ENCODE measurements at regions not wholly inside any gene's neighbourhood (a gene's known extent, or its start where the extent isn't known, plus 50 kb on each side); places are given as distances from the start of the nearest gene placed in this dataset.
A peak's percentile ranks its signal among the peaks of the same experiment; 100 is the strongest.

GRCh38 chr15:47974724-47975123, 146.1 kb upstream of the SLC24A5 start:
- Mint-ChIP-seq H3K36me3 (ENCODE audit: low read depth) (no peaks in the 10 kb centered on the region), H3K4me1 (ENCODE audit: low read depth) (no peaks in the 10 kb centered on the region), H3K27ac (no peak overlapping the region), H3K4me3 (no peak overlapping the region), H3K9me3 (no peaks in the 10 kb centered on the region), H3K27me3 (ENCODE audit: low read depth) (peaks cover 26% of the 10 kb centered on the region)
- no peak for DNase-seq (ENCODE audit: low spot score)

DNA sequence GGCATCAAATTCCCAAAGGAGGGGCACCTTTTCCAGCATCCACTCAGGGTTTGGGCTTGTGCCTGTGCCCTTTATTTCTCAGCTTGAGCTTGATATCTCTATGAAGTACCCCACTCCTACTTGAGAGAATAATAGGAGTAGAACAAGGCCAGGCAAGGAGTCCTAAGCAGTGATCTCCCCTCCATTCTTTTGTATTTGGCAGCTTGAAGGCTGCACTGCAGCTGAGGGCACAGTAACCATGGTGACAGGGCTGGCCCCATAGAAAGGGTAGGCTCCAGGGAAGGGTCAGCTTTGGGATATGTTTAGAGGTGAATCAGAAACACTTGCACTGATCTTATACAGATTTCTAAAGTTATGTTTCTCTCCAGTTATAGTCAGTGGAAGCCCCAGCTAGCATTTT, 145.4 kb upstream of the SLC24A5 start:
- no peak overlapping the region for H3K4me3 Mint-ChIP-seq
- no peaks in the 10 kb centered on the region for H3K36me3 Mint-ChIP-seq (ENCODE audit: low read depth)
- DNase-seq (ENCODE audit: low spot score) = no peak
- no peaks in the 10 kb centered on the region for H3K4me1 Mint-ChIP-seq (ENCODE audit: low read depth)
- H3K27me3 Mint-ChIP-seq (ENCODE audit: low read depth) = peaks cover 30% of the 10 kb centered on the region
- no peaks in the 10 kb centered on the region for H3K9me3 Mint-ChIP-seq
- no peak overlapping the region for H3K27ac Mint-ChIP-seq

DNA sequence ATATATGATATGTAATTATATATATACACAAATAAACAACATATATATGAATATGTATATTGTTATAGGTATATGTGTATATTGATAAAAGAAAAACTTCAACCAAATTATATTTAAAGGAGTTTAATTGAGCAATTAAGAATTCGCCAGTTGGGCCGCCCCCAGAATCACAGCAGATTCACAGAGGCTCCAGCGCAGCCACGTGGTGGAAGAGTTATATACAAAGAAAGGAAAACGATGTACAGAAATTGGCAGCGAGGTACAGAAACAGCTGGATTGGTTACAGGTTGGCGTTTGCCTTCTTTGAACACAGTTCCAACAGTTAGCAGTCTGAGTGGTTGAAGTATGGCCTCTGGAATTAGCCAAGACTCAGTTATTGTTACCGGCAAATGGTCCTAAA, 137.3 kb upstream of the SLC24A5 start:
- peaks cover 11% of the 10 kb centered on the region for H3K27me3 Mint-ChIP-seq (ENCODE audit: low read depth)
- no peaks in the 10 kb centered on the region for H3K36me3 Mint-ChIP-seq (ENCODE audit: low read depth)
- H3K4me1 Mint-ChIP-seq (ENCODE audit: low read depth) = peaks cover 1% of the 10 kb centered on the region
- no peak overlapping the region for H3K27ac Mint-ChIP-seq
- no peak for DNase-seq (ENCODE audit: low spot score)
- no peaks in the 10 kb centered on the region for H3K9me3 Mint-ChIP-seq
- no peak overlapping the region for H3K4me3 Mint-ChIP-seq

- Mint-ChIP-seq H3K4me3 (no peak overlapping the region), H3K4me1 (ENCODE audit: low read depth) (peaks cover 1% of the 10 kb centered on the region), H3K36me3 (ENCODE audit: low read depth) (no peaks in the 10 kb centered on the region), H3K27me3 (ENCODE audit: low read depth) (peaks cover 2% of the 10 kb centered on the region), H3K27ac (no peak overlapping the region), H3K9me3 (no peaks in the 10 kb centered on the region)
- DNase-seq (ENCODE audit: low spot score) = no peak
Measured at GRCh38 chr15:47985568-47985967, 135.2 kb upstream of the SLC24A5 start.

GRCh38 chr15:47987461-47987860, 133.3 kb upstream of the SLC24A5 start:
- no peak overlapping the region for H3K4me3 Mint-ChIP-seq
- H3K9me3 Mint-ChIP-seq = no peaks in the 10 kb centered on the region
- H3K27me3 Mint-ChIP-seq (ENCODE audit: low read depth) = peaks cover 2% of the 10 kb centered on the region
- peaks cover 1% of the 10 kb centered on the region for H3K4me1 Mint-ChIP-seq (ENCODE audit: low read depth)
- H3K36me3 Mint-ChIP-seq (ENCODE audit: low read depth) = no peaks in the 10 kb centered on the region
- no peak overlapping the region for H3K27ac Mint-ChIP-seq
- no peak for DNase-seq (ENCODE audit: low spot score)

DNA sequence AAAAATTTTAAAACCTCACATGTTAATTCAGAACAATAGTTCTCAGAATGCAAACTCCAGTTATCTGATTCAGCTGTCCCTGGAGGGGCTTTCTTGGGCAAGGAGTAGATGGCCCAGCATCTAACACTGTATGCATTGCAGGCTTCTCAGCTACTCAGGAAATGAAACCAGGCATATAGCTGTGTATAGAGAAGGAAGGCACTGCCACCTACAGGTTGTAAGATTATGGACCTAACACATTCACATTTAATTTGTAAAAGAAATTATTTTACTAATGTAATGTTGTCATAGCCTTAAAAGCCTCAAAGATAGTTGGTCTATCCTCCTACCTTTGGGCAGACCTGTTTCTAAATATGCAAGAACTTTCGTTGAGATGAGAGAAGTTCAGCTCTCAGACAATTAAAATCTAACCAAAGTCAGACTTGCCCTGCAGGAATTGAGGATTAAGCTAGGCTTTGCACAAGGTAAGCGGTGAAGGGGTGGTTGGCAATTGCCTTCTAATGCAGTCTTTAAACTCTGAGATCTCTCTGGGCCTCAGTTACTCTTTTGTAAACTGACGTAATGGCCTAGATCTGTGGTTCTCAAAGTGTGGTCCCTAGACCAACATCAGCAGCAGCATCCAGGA, 132.8 kb upstream of the SLC24A5 start:
- Mint-ChIP-seq H3K27ac (no peak overlapping the region), H3K27me3 (ENCODE audit: low read depth) (peaks cover 2% of the 10 kb centered on the region), H3K36me3 (ENCODE audit: low read depth) (no peaks in the 10 kb centered on the region), H3K4me1 (ENCODE audit: low read depth) (peaks cover 1% of the 10 kb centered on the region), H3K4me3 (no peak overlapping the region), H3K9me3 (no peaks in the 10 kb centered on the region)
- DNase-seq (ENCODE audit: low spot score) = peak; percentile 14

- Mint-ChIP-seq H3K27ac (no peak overlapping the region), H3K36me3 (ENCODE audit: low read depth) (no peaks in the 10 kb centered on the region), H3K9me3 (no peaks in the 10 kb centered on the region), H3K4me3 (no peak overlapping the region), H3K4me1 (ENCODE audit: low read depth) (peaks cover 1% of the 10 kb centered on the region), H3K27me3 (ENCODE audit: low read depth) (peaks cover 2% of the 10 kb centered on the region)
- DNase-seq (ENCODE audit: low spot score) = no peak
Measured at GRCh38 chr15:47988564-47988963, 132.2 kb upstream of the SLC24A5 start.

- DNase-seq (ENCODE audit: low spot score) = no peak
- Mint-ChIP-seq H3K9me3 (no peaks in the 10 kb centered on the region), H3K36me3 (ENCODE audit: low read depth) (no peaks in the 10 kb centered on the region), H3K27me3 (ENCODE audit: low read depth) (peaks cover 2% of the 10 kb centered on the region), H3K4me3 (no peak overlapping the region), H3K4me1 (ENCODE audit: low read depth) (peaks cover under 1% of the 10 kb centered on the region), H3K27ac (no peak overlapping the region)
Measured at GRCh38 chr15:47990821-47991220, 130.0 kb upstream of the SLC24A5 start.

DNA sequence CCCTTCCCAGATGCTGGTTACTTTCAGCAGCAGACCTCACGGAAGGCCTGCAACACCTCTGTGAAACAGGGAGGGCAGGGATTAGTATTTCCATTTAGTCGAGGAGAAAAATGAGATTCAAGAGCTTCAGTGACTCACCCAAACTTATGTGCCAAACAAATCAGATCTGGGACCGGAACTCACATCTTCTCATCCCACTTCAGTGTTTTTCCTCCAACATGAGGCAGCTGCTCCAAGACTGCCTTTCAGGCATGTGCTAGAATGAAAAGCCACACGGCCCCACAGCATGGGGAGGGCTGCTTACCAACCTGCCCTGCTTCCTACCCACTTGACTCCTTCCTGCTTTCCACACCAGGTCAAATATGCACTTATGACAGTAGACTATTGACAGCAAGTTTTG, 129.4 kb upstream of the SLC24A5 start:
- H3K27me3 Mint-ChIP-seq (ENCODE audit: low read depth) = peaks cover 2% of the 10 kb centered on the region
- H3K4me3 Mint-ChIP-seq = no peak overlapping the region
- no peak overlapping the region for H3K27ac Mint-ChIP-seq
- DNase-seq (ENCODE audit: low spot score) = no peak
- H3K4me1 Mint-ChIP-seq (ENCODE audit: low read depth) = no peaks in the 10 kb centered on the region
- H3K36me3 Mint-ChIP-seq (ENCODE audit: low read depth) = no peaks in the 10 kb centered on the region
- H3K9me3 Mint-ChIP-seq = no peaks in the 10 kb centered on the region

DNA sequence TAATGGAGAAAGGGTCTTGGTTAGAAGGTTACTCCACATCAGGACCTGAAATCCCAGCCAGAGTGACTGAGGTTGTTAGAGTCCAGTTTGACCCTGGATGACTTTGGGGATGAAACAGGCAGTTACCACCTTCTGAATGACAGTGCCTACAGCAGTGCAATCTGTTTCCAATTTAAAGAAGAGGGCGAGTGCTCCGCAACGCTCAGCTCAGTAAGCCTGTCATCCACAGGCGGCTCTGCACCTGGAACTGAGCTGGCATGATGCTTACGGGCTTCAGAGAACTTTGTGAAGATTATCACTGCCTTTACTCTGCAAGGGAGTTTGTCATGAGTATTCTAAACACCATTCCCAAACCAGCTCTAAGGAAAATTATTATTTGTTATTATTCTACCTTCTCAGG, 127.7 kb upstream of the SLC24A5 start:
- Mint-ChIP-seq H3K4me1 (ENCODE audit: low read depth) (no peaks in the 10 kb centered on the region), H3K27me3 (ENCODE audit: low read depth) (no peaks in the 10 kb centered on the region), H3K4me3 (no peak overlapping the region), H3K9me3 (no peaks in the 10 kb centered on the region), H3K27ac (no peak overlapping the region), H3K36me3 (ENCODE audit: low read depth) (no peaks in the 10 kb centered on the region)
- DNase-seq (ENCODE audit: low spot score) = no peak

- Mint-ChIP-seq H3K4me1 (ENCODE audit: low read depth) (no peaks in the 10 kb centered on the region), H3K27me3 (ENCODE audit: low read depth) (no peaks in the 10 kb centered on the region), H3K36me3 (ENCODE audit: low read depth) (no peaks in the 10 kb centered on the region), H3K4me3 (no peak overlapping the region), H3K9me3 (no peaks in the 10 kb centered on the region), H3K27ac (no peak overlapping the region)
- no peak for DNase-seq (ENCODE audit: low spot score)
Measured at GRCh38 chr15:47997195-47998080, 123.4 kb upstream of the SLC24A5 start.

DNA sequence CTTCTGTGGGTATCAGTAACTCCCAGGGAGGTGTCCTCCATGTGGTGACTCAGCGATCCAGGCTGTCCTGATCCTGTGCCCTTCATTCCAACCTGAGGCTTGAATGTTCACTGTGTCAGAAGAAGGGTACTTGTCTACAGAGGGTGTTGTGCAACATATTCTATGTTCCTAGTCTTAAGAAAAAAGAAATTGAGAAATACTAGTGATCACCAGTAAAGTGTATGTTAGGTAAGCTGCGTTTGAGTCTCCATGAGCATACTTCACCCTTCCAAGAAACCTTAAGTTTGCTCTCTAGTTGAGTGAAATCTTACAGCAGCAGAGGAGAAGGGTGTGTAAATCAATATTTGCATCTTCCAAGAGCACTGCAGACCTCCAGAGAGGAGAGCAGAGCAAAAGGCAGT, 122.2 kb upstream of the SLC24A5 start:
- DNase-seq (ENCODE audit: low spot score) = no peak
- Mint-ChIP-seq H3K4me3 (no peak overlapping the region), H3K4me1 (ENCODE audit: low read depth) (no peaks in the 10 kb centered on the region), H3K27me3 (ENCODE audit: low read depth) (peaks cover 2% of the 10 kb centered on the region), H3K27ac (no peak overlapping the region), H3K9me3 (no peaks in the 10 kb centered on the region), H3K36me3 (ENCODE audit: low read depth) (no peaks in the 10 kb centered on the region)

GRCh38 chr15:48001393-48002039, 119.3 kb upstream of the SLC24A5 start:
- no peaks in the 10 kb centered on the region for H3K4me1 Mint-ChIP-seq (ENCODE audit: low read depth)
- H3K27ac Mint-ChIP-seq = no peak overlapping the region
- no peaks in the 10 kb centered on the region for H3K9me3 Mint-ChIP-seq
- peaks cover 6% of the 10 kb centered on the region for H3K27me3 Mint-ChIP-seq (ENCODE audit: low read depth)
- no peak for DNase-seq (ENCODE audit: low spot score)
- no peak overlapping the region for H3K4me3 Mint-ChIP-seq
- no peaks in the 10 kb centered on the region for H3K36me3 Mint-ChIP-seq (ENCODE audit: low read depth)

- H3K36me3 Mint-ChIP-seq (ENCODE audit: low read depth) = no peaks in the 10 kb centered on the region
- H3K4me1 Mint-ChIP-seq (ENCODE audit: low read depth) = no peaks in the 10 kb centered on the region
Measured at GRCh38 chr15:48002767-48003166, 118.0 kb upstream of the SLC24A5 start.

More at GRCh38 chr15:48002767-48003166, 118.0 kb upstream of the SLC24A5 start:
- H3K27me3 Mint-ChIP-seq (ENCODE audit: low read depth) = peaks cover 6% of the 10 kb centered on the region
- no peak overlapping the region for H3K4me3 Mint-ChIP-seq
- no peaks in the 10 kb centered on the region for H3K9me3 Mint-ChIP-seq
- no peak overlapping the region for H3K27ac Mint-ChIP-seq
- DNase-seq (ENCODE audit: low spot score) = no peak
